ENCODE measurements at regions not wholly inside any gene's neighbourhood (a gene's known extent, or its start where the extent isn't known, plus 50 kb on each side); places are given as distances from the start of the nearest gene placed in this dataset.

DNA sequence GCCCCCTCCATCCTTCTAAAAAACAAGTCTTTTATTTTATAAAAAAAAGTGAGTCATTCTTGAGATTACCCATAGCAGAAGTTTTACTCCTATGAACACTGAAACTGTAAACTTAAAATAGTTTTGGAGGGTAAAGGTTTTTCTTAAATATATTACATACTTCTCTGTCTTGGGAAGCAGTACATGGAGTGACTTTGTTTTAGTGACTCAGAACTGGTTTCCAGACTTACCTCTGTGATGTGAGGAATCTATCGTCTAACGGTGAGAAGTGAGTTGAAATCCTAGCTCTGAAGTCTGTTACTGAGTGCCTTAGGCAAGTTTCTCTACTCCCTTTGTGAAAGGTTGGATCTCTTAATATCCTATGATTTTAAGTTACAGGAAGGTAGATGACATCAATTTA is 176.3 kb upstream of the POU3F1 start:
- FAIRE-seq = no peak

DNA sequence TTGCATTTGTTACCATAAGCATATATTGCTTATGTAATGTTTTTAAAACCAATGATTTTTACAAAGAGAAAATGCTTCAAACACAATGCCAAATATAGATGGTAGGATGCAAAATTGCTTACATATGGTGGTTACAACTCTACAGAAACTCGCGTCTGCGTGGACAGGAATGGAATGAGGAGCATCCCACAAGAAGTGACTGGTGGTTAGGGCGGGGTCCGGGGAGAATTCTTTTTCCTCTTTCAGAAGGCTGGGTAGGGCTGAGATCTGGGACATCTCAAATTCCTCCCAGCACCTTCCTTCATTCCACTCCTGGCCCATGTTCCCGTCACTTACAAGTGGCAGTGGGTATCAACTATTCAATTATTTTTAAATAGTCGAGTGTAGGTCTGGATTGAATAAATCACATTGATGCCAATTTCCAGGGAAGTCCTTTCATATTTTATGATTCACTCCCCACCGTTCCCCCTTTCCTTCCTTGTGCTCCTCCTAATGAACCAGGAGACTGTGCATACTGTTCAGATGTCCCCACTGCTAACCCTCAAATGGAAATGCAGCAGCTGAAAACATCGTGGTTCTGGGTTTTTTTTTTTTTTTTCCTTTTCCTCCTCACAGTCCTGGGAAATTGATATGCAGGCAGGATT is 174.5 kb upstream of the POU3F1 start:
- DNase-seq (ENCODE audit: extremely low spot score, insufficient read length, low read depth) = no peak

More for the DNA sequence above, 176.3 kb upstream of the POU3F1 start:
- DNase-seq (ENCODE audit: extremely low spot score, insufficient read length, low read depth) = no peak

DNA sequence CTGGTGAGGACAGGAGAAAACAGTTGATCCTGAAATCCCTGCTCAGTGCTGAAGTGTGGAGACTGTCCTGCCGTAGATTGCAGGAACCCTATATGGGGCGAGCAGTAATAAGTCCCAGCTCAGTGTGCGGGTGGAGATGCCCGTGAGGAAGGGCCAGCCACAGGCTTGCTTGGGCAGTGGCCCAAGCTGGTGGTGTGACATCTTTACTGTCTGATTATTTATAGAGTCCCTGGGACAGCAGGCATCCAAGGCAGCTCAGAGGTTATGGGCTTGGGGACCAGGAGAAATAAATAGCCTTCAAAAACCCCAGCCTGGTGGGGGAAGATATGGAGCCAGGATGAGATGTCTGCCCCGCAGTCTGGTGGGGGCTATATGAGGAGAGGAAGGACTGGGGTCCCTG is 170.7 kb upstream of the POU3F1 start:
- DNase-seq (ENCODE audit: extremely low spot score, insufficient read length, low read depth) (no peak), FAIRE-seq (no peak)

More for the DNA sequence above, 174.5 kb upstream of the POU3F1 start:
- no peak for FAIRE-seq

DNA sequence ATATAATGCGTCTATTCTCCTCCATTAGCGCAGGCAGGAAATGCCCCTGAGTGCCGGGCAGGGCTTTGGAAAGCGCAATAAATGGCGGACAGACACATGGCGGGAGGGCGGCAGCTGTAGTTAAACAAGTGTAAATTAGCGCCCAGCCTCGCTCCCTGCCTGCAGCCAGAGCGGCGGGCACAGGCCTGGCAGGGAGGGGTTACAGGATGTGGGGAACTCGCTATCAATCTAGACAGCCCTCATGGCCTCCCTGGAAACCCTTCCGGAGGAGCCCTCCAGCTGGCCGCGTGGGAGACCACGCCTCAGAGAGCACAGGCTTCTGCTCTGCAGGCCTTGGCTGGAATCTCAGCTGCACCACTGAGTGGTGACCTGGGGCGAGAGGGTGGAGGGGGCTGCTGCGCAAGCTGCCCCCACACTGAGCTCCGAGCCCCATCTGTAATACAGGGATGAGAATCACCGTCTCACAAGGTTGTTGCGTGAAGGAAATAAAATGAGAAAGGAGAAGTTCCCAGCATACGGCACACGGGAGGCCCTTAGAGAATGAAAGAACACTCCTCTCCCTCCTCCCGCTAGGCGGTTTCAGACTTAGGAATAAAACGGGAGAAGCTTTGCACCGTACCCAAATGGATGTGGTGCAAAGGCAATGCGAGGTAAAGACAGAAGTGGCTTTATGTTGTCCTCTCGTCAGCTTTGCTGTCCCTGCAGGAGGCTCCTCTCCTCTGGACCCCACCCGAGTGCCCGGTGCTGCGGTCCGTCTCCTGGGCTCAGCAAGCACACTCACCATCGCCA is 167.2 kb upstream of the POU3F1 start:
- DNase-seq (ENCODE audit: extremely low spot score, insufficient read length, low read depth) (no peak), FAIRE-seq (no peak)

DNA sequence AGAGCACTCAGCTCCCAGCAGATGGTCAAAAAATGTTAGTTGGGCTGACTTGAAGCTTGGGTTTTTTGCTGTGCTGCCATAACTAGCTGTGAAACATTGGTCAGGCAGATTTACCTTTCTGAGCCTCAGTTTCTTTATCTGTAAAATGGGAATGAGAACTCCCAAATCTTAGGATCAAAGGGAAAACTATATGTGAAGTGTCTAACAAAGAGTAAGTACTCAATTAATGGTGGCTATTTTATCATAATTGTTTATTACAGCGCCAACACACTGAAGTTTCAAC is 164.2 kb upstream of the POU3F1 start:
- DNase-seq (ENCODE audit: extremely low spot score, insufficient read length, low read depth) = no peak
- FAIRE-seq = no peak

DNA sequence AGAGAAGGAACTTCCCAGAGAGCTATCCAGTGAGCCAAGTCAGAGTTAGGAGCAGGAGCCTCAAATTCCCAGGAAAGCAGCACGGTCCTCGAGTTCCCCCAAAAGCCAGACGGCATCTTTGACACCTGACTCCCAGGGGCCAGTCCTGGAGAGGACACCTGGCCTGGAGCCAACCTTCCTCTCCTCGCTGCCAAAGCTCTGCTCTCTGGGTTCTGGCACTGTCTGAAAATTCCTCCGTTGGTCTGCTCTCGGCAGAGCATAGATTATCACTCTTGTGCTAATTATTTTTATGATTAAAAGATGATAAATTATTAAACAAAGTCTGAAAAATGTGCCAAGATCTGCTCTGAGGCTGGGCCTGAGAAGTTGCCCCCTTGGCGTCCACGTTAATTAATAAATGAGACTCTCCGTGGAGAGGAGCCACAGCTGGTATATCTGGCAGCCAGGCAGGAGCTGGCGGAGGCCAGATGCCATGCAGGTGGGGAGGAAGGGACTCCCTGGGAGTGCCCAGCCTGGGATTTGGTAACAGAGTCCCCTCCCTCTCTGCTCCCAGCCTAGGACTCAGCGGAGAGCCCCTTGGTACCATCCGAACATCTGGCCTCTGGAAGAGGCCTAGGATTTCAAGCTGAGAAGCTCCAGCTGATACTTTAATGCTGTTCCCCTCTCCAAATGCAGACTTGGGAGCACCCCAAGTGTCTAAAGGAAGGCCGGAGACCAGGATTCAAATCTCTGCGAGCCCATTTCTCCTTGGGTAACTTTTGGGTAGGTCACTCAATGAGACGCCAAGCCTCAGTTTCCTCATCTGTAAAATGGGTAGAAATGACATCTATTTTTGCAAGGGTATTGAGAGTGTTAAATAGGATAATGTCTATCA is 163.7 kb upstream of the POU3F1 start:
- FAIRE-seq (no peak), DNase-seq (ENCODE audit: extremely low spot score, insufficient read length, low read depth) (no peak)

DNA sequence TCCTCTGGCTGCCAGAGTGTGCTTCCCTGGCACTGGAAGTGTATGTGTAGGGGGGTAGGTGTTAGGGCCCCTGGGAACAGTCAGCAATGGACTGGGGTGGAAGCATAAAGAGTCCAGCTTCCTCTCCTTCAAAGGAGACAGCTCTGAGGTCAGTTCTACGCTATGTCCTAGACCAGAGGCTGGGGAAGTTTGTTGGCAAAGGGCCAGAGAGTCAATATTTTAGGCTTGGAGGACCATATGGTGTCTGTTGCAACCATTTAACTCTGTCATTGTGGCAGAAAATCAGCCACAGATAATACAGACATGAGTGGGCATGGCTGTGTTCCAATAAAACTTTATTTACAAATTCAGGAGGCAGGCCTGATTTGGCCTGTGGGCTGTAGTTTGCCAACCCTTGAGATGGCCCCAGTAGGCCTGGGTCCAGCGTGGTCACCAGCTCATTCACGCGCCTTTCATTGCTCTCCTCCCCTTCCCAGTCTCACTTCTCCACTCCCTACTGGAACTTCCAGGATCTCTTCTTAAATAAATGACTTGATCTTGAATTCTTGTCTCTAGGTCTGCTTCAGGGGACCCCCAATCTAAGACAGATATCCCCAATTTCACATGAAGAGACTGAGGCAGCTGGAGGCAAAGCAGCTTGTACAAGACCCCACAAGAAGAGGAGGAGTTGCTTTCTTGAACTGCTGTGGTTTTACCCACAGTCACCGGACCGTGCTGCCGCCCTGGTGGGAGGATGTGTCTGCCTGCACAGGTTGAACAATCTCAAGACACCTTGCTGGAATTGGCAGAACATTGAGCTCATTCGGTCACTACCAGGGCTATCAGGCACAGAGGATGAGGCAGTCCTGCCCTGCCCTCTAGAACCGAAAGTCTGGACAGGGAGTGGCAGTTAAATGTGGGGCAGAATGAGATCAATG is 162.4 kb upstream of the POU3F1 start:
- FAIRE-seq = peak; percentile 39
- DNase-seq (ENCODE audit: extremely low spot score, insufficient read length, low read depth) = peak; percentile 14

DNA sequence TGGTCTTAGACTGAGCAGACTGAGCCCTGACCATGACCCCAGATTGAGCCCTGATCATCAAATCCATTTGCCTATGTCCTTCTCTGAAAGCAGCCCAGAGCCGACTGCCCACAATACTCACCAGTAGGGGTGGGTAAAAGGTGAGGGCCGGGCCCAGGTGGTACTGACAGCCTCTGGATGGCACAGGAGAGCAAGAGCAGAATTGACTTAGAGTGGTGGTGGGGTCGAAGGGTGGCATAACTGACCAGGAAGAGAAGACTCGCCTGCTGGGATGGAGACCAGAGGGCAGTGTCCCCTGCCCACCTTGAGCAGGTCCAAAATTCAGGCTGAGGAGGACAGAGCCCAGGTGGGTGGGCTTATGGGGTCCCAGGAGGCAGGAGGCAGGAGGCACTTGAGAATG is 161.3 kb upstream of the POU3F1 start:
- no peak for FAIRE-seq

DNA sequence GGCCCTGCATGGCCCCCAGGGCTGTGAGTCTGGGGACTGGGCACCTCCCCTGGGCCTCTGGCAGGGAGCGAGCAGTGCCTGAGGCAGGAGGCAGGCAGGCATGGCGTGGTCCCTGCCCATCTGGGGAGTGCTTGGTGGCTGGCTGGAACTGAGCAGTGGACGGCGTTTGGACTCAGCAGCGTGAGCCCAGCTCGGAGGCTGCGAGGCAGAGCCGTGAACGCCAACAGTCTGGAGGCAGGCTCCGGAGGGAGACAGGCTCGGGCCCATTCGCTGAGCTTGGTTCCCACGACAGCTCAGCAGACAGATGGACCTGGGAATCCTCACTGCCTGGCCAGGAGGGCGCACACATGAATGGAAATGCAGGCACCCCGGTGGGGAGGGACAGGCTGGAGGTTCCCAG is 160.7 kb upstream of the POU3F1 start:
- no peak for DNase-seq (ENCODE audit: extremely low spot score, insufficient read length, low read depth)
- no peak for FAIRE-seq

More for the DNA sequence above, 161.3 kb upstream of the POU3F1 start:
- no peak for DNase-seq (ENCODE audit: extremely low spot score, insufficient read length, low read depth)

DNA sequence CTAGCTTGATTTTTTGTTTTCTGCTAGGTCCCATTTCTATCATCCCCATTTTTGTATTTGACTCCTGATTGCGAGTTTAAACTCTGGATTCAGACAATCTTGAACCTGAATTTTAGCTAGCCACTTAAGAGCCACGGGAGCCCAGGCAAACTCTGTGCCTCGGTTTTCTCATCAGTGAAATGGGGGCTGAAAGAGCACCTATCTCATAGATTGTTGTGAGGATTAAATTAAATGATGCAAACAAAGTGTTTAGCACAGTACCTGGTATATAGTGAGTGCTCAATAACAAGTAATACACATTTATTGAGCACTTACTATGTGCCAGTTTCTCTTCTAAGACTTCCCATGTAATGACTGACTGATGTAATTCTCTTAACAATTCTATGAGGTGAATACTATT is 158.1 kb upstream of the POU3F1 start:
- DNase-seq (ENCODE audit: extremely low spot score, insufficient read length, low read depth) (no peak), FAIRE-seq (no peak)

DNA sequence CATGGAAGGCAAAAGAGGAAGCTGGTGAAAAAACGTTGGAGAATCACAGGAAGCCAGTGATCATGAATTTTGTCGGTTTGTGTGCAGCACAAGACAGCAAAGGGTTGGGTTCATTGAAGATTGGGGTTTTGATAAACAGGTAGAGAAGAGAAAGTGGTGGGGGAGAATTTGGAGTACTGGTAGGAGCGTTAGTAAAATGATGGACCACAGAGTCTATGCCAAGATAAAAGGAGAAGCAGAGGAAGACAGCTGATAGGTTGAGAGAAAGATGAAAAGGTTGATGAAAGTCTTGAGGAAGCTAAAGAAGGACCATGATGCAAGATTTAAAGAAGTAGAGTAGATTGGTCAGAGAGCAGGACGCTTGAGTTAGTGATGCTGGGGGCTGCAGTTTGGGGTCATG is 156.8 kb upstream of the POU3F1 start:
- DNase-seq (ENCODE audit: extremely low spot score, insufficient read length, low read depth) = no peak
- no peak for FAIRE-seq

DNA sequence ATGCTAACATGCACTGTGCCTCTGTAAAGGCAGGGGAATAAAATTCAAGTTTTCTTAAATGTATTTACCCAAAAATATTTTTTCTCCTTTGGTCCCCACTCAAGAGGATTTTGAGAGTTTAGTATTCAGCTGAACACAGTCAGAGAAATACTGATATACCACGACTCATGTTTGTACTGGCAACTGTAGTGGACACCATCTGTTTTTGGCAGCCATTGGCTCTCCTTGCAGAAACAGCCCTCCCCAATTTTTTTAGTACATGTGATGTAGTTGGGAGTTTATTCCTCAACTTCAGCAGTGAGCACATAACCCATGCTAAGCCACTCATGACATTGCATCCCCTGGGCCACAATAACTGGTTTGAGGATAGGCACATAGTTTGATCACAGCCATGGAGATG is 154.8 kb upstream of the POU3F1 start:
- DNase-seq (ENCODE audit: extremely low spot score, insufficient read length, low read depth) (no peak), FAIRE-seq (no peak)

DNA sequence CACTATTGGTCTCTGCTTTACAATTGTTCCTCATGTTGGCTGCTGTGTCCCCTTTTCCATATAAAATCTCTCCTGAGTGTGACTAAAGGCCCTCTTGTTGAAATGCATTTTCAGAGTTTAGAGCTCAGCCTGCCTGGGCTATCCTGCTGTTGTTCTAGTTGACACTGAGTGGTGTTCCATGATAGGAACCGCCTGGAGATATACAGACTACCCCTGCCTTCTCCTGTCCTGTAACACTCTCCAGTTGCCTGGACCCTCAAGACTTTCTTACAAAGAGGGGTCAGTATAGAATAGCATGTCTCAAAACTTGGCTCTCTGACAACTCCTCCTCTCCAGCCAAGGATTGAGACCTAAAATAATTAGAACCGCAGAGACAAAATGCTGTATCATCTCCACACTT is 152.0 kb upstream of the POU3F1 start:
- FAIRE-seq = no peak
- no peak for DNase-seq (ENCODE audit: extremely low spot score, insufficient read length, low read depth)

DNA sequence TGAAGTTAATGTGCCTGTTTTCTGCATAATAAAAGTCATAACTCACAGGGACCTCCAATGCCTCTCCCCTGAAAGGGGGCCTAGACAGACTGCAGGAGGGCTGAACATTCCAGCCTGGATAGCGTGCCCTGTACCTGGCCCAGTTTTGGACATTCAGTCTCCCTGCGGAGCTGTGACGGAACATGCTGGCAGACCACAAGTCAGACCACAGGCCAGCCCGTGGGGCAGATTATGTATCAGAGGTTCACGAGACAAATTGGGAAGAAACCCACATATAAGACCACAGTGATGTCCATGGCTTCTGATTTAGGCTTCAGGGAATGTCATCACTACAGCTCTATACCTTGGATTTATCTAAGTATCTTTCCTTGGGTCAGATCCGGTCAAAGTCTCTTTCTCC is 151.5 kb upstream of the POU3F1 start:
- FAIRE-seq (no peak), DNase-seq (ENCODE audit: extremely low spot score, insufficient read length, low read depth) (no peak)

DNA sequence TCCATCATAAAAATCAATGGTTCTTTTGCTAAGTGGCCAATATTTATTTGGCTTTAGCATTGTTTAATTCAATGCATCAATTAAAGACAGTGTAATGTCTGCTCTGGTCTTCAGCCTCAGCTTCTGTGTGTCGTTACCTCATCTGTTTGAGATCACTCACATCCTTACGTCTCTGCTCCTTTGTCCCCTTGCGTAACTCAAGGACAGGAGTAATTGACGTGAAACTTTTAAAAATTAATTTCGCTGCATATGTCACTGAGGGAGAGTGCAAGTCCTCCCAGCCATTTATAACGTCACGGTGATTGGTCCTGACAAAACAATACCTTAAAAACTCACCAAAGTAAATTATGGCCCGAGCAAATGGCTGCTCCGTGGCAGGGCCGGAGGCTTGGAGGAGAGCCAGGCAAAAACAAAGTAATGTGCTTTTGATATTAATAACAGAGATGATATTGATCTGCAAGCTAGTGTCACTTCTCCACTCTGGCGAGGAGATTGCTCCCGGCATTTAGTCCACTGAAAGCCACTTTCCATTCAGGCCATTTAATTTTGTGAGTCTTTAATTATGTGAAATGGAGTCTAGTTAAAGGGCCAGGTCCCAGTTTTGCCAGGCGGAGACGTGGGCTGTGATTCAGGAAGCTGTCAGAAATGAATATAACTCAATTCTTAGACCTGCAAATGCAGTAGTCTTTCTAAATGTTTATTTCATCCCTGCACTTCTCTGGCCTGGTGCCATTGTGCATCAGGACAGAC is 150.9 kb upstream of the POU3F1 start:
- DNase-seq (ENCODE audit: extremely low spot score, insufficient read length, low read depth) (no peak), FAIRE-seq (no peak)

DNA sequence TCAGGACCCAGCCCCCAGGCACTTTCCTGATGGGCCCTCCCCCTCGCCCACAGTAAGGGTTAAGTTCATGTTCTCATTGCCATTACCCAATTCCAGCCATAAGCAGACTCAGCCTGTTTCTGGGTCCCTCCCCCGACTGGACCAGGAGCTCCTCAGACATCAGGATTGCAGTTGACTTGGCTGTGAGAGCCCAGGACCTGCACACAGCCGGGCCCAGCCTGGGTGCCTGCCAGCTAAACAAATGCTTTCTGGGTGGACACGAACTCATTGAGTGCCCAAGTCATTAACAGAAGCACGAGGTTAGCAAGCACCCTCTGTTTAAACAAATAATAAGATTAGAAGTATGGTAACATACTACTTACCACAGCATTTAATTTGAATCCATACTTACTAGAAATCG is 147.9 kb upstream of the POU3F1 start:
- DNase-seq (ENCODE audit: extremely low spot score, insufficient read length, low read depth) = no peak
- no peak for FAIRE-seq

DNA sequence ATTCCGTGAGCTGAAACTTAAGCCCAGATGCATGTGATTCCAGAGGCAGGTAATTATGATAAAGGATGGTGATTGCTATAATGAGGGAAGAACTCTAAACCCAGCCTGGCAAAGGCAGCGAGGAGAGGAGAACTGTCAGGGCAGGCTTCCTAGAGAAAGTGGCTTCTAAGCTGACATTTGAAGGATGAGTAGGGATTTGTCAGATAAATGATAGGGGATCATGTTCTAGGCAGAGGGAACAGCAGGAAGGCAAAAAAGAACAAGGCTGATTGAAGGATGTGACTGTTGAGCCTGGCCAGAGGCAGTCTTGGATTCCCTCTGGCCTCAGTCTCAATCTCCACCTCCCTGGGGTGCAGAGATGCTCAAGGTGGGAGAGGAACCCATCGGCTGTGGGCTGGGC is 146.4 kb upstream of the POU3F1 start:
- DNase-seq (ENCODE audit: extremely low spot score, insufficient read length, low read depth) (no peak), FAIRE-seq (no peak)

DNA sequence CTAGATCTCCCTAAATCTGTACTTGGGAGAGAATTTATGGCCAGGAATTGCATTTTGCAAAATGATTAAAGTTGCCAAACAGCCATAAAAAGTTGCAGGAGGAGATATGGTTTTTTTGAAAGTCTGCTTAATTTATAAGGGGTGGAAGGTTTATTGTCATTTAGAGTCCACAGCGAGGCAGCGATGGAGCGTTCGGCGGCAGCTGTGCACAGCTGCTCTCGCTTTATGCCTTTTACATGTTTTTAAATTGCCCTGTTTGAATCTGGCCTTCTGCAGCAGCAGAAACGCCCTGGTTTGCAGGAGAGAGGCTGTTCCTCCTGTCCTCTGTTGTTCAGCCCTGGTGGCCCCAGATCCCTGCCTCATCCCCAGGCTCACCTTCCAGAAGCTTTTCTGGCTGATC is 144.9 kb upstream of the POU3F1 start:
- DNase-seq (ENCODE audit: extremely low spot score, insufficient read length, low read depth) (no peak), FAIRE-seq (no peak)

DNA sequence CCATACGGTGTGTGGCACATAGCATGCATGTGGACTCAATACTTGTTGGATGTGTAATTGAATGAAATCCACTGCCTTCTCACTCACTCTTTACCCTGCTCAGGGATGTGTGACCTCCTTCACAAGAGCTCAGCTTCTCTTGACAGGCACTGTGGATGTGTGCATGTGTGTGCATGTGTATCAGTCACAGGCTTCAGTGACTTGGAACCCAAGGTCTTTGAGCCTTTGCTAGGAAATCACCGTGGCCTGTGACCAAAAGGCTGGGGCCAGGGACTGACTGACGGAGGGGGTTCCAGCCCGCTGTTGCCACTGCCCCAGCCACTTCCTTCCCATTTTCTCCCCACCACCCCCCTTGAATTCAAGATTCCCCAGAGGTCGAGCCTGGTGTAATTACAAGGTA is 144.4 kb upstream of the POU3F1 start:
- no peak for FAIRE-seq
- DNase-seq (ENCODE audit: extremely low spot score, insufficient read length, low read depth) = no peak

All from GM18507 (cell line).